ENCODE measurements at regions not wholly inside any gene's neighbourhood (a gene's known extent, or its start where the extent isn't known, plus 50 kb on each side); places are given as distances from the start of the nearest gene placed in this dataset.

DNA sequence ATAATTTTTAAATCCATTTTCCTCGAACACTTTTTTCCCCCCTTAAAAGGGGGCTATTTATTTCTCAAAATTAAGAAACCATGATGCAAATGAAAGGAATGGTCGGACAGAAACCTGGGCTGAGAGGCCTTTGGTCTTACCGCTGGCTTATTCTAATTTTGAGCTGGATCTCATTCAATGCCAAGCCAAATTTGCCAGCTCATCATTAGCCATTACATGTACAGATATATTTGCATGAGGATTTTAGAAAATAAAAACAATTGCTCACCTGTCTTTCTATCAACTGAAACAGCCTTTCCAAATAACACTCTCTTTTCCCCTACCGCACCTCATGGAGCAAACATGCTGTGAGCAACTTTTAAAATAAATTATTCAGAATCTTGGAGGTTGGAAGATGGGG is 219.5 kb upstream of the DTNBP1 start:
- DNase-seq = no peak
- intact Hi-C loops (cut with DNase I) = no loop called here

DNA sequence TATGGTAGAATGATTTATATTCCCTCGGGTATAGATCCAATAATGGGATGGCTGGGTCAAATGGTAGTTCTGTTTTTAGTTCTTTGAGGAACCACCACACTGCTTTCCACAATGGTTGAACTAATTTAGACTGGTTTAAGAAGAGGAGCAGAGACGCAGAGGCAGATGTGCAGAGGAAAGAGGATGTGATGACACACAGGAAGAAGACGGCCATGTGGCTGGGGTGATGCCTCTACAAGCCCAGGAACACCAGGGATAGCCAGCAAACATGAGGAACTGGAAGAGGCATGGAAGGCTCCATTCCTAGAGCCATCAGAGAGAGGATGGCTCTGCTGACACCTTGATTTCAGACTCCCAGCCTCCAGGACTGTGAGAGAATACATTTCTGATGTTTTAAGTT is 218.3 kb upstream of the DTNBP1 start:
- no peak for DNase-seq
- intact Hi-C loops (cut with DNase I) = no loop called here

DNA sequence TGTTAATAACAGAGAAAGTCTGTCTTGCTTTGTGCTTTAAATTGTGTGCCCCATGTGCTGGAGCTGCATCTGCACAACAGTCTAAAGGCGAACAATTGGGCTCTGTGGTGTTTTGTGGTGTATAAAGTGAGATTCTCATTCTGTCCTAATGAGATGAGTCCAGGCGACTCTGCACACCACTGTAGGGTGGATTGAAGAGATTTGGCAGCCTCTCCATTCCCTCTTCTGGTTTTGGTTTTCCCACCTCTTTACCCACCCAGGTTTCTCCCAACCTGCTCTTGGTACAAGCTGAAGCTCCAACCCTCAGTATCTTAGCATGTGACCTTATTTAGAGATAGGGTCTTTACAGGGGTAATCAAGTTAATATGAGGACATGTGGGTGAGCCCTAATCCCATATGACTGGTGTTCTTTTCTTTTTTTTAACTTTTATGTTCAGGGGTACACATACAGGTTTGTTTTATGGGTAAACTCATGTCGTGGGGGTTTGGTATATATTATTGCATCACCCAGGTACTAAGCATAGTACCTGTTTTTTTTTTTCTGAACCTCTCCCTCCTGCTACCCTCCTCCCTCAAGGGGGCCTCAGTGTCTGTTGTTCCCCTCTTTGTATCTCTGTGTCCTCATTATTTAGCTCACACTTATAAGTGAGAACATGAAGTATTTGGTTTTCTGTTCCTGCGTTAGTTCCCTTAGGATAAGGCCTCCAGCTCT is 217.6 kb upstream of the DTNBP1 start:
- intact Hi-C loops (cut with DNase I) = no loop called here
- no peak for DNase-seq

DNA sequence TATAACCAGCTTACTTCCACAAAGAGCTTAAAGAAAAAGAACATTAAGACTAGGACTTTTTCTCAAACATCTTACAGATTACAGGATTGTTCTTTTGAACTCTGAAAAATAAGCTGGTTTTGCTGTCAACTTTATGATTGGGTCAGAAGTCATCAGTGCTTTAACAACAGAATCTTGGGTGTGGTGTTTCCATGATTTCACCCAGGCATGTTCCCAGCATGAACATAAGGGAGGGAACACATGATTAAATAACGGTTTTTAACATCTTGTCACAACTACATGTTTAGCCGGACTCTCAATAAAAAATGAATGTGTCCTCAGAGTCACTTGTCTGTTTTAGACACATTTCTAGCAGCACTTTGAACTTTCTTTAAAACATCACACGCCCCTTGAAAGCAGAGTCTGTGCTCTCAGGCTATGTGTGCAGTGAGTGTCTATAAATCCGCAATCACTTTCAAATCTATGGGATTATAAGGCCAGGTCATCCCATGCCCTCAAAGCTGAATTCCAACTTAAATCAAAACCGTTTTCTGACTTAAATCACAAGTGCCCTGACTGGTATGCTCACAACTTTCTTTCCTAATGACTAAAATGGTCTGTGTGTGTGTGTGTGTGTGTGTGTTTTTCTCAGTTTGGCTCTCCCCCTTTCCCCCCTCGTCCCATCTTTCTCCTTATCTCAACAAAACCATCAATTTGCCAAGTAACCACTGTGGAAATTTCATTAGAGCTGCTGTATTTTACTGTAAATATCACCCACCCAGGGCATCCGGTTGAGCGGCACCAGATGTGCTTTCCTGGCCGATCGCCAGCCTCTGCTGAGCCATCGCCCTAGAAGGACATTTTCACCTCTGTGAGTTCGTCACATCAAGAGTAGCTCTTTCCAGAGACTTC is 216.8 kb upstream of the DTNBP1 start:
- peak in 2 of 10 donors; percentile 35 to 70 for DNase-seq
- intact Hi-C loops (cut with DNase I) = no loop called here

DNA sequence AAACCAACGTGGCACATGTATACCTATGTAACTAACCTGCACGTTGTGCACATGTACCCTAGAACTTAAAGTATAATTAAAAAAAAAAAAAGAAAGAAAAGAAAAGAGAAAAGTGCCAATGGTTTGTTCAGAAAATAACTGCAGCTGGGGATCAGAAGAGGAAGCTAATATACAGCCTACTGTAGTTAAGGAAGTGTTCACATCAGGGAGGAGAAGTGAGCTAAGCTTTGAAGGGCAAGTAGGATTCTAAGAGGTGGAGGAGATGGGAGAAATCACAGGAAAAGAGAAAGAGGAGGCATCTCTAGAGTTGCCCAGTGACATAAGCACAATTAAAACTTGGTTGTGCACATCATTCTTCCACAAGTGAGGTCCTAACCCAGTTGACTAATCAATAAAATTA is 214.4 kb upstream of the DTNBP1 start:
- DNase-seq = no peak
- intact Hi-C loops (cut with DNase I) = no loop called here

DNA sequence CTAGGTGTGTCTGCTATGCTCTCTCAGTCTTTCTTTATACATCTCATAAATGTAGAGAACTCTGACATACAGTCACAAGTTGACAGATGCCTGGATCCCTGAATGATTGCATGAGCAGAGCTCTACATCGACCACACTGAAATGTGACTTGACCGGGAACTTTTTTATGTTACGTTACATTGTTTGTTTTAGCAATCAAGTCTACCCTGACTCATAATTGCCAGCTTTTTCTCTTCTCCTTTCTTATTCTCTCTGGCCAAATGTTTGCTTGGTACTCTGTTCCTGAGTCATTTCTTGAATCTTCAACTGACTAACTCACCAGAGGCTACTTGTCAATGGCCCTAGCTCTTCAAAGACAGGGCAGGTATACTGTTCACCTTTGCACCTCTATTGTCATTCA is 213.6 kb upstream of the DTNBP1 start:
- no peak for DNase-seq
- intact Hi-C loops (cut with DNase I) = no loop called here

DNA sequence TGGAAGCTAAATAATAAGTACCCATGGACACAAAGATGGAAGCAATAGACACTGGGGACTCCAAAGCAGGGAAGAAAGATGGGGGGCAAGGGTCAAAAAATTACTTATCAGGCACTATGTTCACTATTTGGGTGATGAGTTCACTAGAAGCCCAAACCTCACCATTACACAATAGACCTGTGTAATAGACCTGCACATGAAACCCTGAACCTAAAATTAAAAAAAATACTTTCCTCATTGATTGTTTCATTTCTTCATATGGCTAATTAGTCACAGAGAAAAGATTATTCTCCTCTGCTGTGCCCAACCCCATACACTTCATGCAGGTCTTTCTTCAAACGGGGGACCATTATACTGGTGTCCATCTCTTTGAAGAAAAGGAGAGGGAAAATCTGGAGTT is 213.0 kb upstream of the DTNBP1 start:
- no peak for DNase-seq
- intact Hi-C loops (cut with DNase I) = no loop called here

DNA sequence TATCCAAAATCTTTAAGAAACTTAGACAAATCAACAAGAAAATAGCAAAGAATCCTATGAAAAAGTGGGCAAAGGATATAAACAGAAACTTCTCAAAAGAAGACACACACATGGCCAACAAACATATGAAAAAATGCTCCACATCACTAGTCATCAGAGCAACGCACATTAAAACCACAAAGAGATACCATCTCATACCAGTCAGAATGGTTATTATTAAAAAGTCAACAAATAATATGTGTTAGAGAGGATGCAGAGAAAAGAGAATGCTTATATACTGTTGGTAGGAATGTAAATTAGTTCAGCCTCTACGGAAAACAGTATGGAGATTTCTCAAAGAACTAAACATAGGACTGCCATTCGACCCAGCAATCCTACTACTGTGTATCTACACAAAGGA is 212.0 kb upstream of the DTNBP1 start:
- intact Hi-C loops (cut with DNase I) = no loop called here
- no peak for DNase-seq

DNA sequence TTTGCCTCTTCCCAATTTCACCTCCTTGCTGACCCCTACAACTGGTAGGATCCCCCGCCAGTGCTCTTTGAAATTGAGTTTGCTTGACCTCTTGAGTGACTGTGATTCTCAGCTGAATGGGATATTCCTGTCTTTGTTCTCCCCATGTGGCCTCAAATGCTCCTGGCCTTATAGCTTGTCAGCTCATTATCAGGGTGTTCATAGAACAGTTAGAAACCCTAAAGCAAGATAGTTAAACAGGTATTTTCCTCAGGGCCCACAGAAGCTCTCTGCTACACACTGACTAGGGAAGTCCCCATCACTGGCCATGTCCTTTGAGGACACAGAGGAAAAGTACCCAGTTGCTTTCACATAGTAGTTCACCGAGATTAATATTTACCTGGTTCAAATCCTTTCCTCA is 211.5 kb upstream of the DTNBP1 start:
- intact Hi-C loops (cut with DNase I) = no loop called here

DNA sequence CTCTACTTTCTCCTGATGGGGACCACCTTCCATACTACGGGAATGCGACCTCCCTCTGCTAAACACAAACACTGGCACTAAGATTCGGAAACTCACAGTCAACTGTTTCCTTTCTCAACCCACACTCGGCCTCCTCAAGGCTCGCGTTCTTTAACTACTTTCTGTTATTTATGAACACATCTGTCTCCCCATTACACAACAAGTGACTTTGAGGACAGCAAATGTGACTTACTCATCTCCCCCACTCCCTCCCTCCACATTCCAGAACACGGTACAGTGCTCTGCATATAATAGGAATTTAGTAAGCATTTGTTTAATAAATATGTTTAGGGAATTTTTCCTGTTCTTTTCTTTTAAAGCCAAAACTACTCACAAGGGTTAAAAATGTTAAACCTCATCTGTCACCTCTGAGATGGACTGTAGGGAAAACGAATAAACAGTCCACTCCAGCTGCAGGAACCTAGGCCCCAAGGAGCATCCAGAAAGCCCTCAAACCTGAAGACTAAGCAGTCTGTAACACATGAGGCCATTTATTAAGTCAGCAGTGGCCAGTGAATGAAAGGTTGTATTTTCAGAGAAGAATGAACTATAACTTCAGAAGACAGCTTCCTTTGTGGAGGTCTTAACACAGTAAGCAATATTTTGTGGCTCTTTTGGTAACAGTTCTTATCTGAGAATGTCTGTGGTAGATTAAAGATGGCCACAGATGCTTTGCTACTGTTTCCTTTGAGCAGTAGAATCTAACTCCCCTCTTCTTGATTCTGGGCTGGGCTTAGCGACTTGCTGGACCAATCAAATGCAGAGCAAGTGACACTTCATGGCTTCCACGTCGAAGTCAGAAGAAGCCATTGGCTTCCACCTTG is 209.6 kb upstream of the DTNBP1 start:
- DNase-seq = no peak

More for the DNA sequence above, 211.5 kb upstream of the DTNBP1 start:
- no peak for DNase-seq

DNA sequence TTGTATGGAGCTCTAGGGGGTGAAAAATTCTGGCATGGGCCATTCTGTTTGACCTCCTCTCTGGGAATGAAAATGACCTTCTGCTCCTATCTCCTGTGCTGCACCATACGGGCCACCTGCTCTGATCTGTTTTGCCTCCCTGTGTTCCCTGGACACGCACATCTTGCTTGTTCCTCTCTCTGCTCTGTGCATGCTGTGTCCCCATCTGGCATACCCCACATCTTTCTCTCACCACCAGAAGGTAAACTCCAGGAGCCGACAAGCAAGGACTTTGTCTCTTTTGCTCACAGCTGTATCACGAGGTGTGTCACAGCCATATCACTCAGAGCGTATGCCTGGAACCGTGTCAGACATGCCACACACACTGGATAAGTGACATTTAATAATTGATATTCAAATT is 208.4 kb upstream of the DTNBP1 start:
- no peak for DNase-seq
- intact Hi-C loops (cut with DNase I) = no loop called here

More for the DNA sequence above, 209.6 kb upstream of the DTNBP1 start:
- intact Hi-C loops (cut with DNase I) = no loop called here

DNA sequence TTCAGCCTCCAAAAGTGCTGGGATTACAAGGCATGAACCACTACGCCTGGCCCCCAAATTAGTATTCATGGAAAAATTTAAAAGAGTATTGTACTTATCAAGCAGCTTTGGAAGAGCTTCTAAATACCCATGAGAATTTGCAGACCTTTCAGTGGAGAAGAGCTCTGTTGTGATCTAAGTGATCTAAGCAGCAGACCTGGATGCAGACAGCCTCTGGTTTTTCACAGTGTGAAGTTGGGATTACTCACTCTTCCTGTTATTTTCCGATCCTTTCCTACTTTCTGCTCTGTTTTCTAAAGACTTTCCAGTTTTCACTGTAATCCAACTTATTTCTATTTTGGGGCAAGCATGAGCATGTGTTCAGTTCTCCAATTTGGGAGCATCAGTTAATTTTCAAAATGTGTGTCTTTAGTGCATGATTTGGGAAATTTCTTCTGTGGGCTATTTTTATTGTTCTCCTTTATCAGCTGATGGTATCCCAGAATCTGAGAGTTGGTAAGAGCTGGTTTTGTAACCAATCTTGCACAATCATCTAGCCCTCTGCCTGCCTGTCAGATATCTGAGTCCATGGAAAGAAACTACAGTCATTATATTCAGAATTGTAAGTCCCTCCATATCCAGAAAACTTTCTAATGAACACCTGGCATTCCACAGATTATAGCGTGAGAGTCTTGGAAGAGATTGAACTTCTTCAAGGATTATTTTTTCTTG is 207.7 kb upstream of the DTNBP1 start:
- intact Hi-C loops (cut with DNase I) = no loop called here

DNA sequence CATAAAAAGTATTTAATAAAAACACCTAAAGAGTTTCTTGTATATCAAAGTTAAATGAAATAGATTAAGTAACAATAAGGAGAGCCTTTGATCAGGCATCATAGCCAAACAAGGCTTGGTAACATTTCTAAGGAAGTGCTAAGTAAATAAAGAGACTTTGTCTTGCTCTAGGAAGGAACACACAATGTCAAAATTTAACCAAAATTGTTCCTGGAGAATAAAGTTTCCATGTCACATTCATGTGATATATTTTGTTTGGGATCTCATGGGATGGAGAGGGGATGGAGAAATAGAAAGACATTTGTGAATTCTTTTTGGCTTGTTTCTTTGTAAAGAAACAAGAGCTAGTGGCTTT is 201.9 kb upstream of the DTNBP1 start:
- DNase-seq = no peak
- intact Hi-C loops (cut with DNase I) = no loop called here

More for the DNA sequence above, 207.7 kb upstream of the DTNBP1 start:
- DNase-seq = no peak

DNA sequence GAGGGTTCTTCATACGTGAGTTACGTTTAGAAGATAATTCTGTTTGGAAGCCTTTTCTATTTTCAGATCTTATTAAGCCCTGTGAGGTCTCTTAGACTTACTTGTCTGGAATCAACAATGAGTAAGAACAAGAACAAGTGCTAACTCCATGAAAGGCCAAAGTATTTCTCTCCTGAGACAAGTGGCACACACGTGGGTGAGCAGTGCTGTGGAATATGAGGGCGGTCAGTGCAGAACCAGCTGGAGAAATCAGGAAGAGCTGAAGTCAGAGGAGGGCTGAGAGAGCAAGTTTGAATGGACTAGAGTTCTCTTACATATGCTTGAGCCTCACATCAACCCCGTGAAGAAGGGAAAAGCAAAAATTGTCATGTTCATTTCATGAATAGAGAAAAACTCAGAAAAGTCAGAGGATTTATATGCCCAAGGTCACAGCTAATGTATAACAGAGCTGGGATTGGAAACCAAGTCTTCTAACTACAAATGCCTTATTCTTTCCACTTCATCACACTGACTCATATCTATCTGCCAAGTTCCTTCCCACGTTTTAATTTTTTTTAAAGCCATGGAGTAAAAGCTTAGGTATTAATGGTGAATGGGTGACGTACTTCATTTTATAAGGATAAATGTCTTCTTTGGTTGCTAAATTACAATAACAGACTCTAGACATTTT is 201.3 kb upstream of the DTNBP1 start:
- intact Hi-C loops (cut with DNase I) = no loop called here
- peak in 2 of 10 donors; percentile 17 to 85 for DNase-seq

DNA sequence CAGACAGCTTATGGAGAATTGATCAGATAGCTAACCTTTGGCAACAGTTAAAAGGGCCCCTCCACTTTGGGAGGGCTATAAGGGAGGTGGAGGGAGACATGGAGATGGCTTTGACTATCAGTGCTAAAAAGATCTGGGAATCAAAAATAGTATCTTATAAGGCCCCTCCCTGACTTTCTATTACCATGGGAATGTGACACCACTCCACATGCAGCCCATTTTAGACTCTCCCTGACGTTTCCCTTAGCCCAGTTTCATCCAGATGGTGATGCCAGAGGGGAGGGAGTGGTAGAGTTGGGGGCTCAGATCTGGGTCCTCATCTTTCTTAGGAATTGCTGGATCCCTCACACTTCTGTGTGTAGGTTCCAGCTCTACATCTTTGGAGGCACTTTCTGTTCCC is 200.0 kb upstream of the DTNBP1 start:
- DNase-seq = no peak
- intact Hi-C loops (cut with DNase I) = no loop called here

DNA sequence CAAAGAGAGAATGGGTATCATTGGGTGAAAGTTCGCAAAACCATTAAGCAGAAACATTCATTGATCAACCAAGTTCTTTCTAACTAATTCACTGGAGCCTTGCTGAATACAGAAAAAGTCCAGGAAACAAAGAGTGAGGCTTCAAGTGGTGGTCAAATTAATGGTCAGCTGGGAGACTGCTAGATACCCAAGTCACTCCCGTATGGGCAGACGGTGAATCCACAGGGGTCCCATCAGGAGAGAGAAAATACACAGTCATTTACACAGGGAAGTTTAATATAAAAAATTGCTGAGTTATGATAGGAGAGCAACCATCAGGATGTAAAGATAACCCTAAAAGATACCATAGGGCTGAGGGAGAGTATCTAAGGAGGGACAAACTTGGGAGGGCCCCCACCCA is 198.7 kb upstream of the DTNBP1 start:
- intact Hi-C loops (cut with DNase I) = no loop called here

DNA sequence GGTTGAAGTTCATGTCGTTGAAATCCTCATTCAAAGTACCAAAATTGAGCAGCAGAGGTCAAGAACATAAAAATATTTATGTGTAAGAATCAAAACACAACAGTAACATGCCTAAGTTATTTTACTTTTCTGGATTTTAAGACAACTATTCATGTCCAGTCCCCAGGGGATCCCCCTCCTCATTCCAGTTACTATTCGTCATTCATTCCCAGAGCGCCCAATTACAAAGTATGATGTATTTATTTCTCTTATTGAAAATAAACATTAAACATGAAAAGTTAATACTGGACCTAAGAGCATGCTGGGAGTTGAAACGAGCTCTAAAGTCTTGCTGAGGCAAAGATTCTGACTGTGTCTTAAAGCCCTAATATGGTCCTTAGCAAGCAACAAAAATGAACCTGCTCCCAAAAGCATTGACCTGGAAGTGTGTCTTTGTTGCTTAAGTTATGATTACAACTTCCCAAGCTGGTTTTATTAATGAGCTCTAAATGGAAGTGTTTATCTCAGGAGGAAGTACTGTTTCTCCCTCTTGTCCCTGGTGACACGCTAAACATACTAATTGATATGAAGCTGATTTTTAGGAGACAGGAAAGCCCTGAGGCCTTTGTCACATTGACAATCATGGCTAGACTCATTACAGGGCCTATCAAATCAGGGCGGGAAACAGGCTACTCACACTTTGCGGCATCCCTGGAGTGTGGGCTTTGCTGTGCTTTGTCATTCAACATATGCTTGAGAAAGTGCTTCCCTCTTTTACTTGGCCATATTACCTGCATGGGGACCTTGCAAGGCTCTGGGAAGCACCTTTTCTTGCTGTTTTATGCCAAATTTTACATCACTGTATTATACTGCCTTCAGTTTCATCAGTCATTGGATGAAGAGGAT is 192.2 kb upstream of the DTNBP1 start:
- intact Hi-C loops (cut with DNase I) = no loop called here
- no peak for DNase-seq

More for the DNA sequence above, 198.7 kb upstream of the DTNBP1 start:
- DNase-seq = no peak

DNA sequence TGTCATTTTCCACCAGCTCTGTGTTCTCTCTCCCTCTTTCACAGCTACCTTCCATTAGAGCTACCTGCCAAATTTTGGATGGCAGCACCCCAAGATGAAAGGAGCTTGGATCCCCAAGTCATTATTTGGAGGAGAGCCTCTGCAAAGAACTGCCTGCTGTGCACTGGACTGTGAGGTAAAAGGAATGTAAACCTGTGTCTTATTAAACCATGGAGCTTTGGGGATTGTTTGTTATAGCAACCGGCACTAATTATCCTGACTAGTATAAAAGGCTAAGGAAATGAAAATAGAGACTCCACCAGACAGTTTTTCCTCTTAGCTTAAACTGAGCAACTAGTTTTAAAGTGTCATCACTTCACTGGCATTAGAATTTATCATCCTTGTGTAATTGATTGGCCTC is 191.6 kb upstream of the DTNBP1 start:
- intact Hi-C loops (cut with DNase I) = no loop called here
- DNase-seq = no peak

DNA sequence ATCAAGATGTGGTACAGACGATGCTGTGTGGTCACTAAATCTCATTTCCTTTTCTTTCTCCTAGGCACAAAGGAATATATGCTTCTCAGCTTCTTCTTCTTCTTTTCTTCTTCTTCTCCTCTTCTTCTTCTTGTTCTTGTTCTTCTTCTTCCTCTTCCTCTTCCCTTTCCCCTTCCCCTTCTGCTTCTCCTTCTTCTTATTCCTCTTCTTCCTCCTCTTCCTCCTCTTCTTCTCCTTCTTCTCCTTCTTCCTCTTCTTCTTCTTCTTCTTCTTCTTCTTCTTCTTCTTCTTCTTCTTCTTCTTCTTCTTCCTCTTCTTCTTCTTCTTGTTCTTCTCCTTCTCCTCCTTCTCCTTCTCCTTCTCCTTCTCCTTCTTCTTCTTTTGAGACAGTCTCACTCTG is 190.4 kb upstream of the DTNBP1 start:
- DNase-seq = no peak
- intact Hi-C loops (cut with DNase I) = no loop called here
